HG03469 (cell line): ENCODE measurements at regions not wholly inside any gene's neighbourhood (a gene's known extent, or its start where the extent isn't known, plus 50 kb on each side); places are given as distances from the start of the nearest gene placed in this dataset.
"Not testable (repeated sequence)": the region's sequence is repeated elsewhere in the genome, so short reads cannot be mapped to it uniquely, and the experiment has no call there.

Experiments
- ATAC-seq: cut with Tn5 transposase; IDR thresholded peaks from one replicate; pipeline ENCODE4 v1.9.1; 2021; ENCODE audit warnings: mild to moderate bottlenecking, moderate library complexity, moderate number of reproducible peaks; ENCODE audit not compliant: unreplicated experiment

DNA sequence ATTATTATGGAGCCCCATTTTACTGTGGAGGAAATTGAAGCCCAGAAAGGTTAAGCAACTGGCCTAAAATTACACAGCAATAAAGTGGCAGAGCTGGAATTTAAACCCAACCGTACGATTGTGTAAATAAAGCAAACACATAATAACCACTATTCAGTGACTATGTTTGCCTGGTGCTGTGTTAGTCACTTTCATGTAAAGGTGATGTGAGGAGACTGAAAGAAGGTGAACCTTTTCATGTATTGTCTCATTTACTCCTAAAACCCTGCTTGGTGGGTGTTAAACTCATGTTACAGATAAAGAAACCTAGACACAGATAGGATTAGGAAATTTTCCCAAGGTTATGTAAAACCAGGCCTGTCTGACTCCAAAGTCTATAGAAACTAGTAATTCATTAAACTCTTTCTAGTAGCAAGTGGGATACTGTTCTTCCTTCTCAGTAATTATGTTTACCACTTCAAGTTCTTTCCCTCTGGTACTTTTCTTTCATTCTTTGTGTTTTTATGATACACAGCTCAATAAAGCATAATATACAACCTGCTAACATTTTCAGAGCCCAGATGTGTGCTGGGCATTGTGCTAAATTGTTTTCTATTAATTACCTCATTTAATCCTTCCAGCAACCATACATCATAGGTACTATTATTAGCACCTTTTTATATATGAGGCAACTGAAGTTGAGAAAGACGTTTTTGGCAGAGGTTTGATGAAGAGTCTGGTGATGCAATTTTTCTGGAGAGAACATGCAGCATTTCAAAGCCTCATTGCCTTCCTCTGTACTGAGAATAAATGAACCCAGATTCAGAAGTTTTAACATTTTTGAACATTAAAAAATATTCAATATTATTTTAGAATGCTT lies 202.7 kb downstream of the SPRY1 start:
- ATAC-seq, result no peak

DNA sequence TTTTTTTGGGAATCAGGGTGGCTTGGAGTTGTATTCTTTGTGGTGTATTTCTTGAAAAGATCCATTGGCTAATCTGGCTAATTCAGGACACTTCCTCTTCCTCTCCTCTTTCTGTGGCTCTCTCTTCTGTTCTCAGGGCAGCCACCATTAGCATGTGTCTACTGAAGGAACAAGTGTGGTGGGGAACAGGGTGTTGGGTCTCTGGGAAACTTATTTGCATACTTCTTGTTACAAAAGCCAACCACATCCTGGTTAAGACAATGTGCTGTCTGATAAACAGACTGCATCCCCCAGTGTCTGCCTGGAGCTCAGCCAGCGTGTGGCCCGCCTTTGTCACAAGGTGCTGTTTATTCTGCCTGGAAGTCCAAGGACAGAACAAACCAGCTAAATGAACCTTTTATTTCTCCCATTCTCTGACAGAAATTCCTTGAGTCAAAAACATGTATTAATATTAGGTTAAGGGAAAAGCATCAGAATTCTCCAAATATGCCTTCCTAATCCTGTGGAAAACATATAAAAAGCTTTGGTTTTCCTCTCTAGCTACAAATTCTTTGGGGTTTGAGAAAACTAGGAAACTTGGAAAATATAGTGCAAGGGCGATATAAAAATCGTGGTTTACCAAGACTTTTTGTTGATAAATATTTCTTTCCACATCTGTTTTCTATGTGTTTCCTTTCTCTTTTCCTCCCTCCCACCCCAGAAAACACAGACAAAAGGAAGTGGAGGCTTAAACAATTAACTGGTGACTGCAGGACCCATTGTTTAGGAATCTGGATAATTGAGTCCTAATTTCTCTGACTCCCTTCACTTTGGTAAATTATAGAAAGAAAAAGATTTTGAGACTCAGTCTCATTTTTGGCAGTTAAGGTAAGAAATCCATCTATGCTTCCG lies 203.6 kb downstream of the SPRY1 start:
- ATAC-seq, result peak; percentile 100

- ATAC-seq, result no peak
Measured at GRCh38 chr4:123600987-123601904, 204.7 kb downstream of the SPRY1 start.

DNA sequence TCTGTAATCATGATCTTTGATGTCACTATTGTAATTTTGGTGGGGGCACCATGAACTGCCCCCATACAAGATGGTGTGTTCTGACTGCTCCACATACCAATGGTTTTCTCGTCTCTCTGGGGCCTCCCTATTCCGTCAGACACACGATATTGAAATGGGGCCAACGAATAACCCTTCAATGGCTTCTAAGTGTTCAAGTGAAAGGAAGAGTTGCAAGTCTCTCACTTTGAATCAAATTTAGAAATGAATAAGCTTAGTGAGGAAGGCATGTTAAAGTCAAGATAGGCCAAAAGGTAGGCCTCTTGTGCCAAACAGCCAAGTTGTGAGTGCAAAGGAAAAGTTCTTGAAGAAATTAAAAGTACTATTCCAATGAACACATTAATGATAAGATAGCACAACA lies 205.4 kb downstream of the SPRY1 start:
- ATAC-seq, result no peak

DNA sequence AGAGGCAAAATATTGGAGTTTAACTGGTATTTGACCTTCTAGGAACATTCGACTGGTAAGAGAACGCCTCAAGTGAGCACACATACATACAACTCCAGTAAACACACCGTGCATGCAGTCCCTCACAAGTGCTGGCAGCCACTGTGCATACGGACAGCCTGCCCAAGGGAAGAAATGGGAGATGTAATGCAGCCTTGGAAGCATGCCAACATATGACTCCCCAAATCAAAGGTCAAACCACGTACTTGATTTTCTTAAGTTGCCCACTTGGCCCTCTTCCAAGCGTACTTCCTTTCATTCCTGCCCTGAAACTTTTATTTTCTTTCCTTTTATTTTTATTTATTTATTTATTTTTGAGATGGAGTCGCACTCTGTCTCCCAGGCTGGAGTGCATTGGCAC lies 206.6 kb downstream of the SPRY1 start:
- ATAC-seq, result no peak

DNA sequence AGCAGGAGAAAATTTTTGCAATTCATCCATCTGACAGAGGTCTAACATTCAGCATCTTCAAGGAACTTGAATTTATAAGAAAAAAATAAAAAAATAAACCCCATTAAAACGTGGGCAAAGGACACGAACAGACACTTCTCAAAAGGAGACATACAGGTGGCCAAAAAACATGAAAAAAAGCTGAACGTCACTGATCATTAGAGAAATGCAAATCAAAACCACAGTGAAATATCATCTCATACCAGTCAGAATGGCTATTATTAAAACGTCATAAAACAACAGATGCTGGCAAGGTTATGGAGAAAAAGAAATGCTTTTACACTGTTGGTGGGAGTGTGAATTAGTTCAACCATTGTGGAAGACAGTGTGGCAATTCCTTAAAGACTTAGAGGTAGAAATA lies 209.2 kb downstream of the SPRY1 start:
- ATAC-seq, result not testable (repeated sequence)

DNA sequence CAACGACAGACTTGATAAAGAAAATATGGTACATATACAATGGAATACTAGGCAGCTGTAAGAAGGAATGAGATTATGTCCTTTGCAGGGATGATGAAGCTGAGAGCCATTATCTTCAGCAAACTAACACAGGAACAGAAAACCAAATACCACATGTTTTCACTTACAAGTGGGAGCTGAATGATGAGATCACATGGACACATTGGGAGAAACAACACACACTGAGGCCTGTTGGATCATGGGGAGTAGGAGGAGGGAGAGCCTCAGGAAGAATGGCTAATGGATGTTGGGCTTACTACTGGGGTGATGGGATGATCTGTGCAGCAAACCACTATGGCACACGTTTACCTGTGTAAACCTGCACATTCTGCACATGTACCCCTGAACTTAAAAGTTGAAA lies 209.7 kb downstream of the SPRY1 start:
- no peak for ATAC-seq

DNA sequence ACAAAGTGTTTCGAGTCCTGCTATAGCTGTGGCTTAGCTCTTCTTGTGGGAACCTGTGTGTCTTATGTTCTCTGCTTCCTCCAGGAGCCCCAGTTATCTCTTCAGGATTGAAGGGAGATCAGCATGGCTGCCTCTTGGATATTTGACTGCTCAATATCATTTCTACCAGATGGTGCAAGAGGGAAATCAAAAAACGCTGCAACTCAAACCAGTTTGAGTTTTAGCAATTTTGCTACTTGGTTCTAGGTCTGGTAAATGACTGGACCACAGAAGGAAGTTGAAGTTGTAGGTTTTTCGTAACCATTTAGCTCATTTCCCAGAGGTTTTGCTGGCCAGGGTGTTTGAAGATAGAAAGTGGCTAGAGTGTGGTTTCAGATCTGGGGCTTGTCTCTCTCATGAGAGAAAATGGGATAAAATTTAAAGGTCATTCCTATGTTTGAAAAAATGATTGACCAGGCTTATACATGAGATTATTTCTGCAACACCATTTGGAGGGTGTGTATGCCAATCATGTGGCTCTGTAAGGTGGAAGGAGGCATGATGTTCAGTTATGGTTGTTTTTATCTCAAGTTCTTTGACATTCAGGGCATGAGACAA lies 210.4 kb downstream of the SPRY1 start:
- peak; percentile 69 for ATAC-seq

- ATAC-seq, result no peak
Measured at GRCh38 chr4:123609829-123610228, 213.2 kb downstream of the SPRY1 start.

DNA sequence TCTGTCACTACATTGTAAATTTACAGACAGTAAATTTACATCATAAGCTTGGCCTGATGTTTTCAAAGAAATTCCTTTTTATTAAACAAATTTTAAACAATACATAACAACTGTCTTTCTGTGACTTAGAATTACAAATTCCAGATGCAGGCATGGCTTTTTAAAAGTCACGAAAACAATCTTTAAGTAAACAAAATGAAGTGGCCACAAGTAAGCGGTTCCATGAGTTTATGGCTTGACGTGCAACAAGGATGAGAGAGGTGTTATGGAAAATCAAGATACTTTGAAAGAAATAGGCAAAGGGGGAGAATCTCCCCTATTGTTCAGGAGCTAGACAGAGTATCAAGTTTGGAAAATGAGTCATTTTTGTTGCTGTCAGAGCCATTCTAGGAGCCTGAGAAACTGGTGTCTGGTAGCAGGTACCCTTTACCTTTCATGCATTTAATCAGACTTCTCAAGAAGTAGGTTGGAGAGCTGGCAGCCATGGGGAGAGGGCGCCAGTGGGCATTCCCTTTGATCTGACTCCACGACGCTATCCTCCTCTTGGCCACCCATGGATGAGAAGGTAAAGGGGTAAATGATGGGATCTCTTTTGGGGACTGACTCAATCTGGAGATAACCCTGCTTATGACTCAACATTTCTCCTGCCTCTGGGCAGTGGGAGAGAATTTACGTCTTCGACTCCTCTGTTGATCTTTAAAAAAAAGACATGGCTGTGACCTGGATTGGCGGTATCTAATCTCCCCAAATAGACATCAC lies 217.2 kb downstream of the SPRY1 start:
- ATAC-seq, result no peak

DNA sequence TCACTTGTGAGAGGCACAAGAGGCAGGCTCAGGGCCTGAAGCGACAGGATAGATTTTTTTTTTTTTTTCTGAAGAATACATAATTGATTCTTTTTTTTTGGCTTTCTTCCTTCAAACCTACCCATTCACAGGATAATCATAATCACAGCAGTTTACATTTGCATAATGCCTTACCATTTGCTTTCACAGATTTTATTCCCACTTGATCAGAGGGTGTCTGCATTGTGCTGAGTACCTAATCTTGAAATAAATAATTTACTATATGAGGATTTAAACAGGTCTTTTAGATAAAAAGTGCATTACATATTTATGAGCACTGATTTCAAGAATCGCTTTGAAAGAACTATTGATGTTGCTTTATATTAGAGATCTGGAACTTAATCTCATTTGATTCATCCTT lies 219.3 kb downstream of the SPRY1 start:
- ATAC-seq, result no peak

GRCh38 chr4:123616951-123617461 lies 220.4 kb downstream of the SPRY1 start:
- ATAC-seq, result peak; percentile 62

GRCh38 chr4:123617791-123618190 lies 221.2 kb downstream of the SPRY1 start:
- no peak for ATAC-seq

DNA sequence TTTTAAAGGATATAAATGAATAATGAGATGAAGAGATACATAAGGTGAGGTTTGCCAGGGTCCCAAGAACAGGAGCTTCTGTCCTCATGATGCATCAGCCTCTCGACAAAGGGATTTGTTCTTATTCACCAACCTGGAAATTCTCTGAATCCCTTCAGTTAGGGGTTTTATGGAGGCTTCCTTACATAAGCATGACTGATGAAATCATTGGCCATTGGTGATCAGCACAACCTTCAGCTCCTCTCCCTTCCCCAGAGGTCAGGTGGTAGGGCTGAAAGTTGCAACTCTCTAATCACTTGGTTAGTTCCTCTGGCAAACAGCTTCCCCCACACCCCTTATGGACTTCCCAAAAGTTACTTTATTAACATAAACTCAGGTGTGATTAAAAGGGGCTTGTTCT lies 222.0 kb downstream of the SPRY1 start:
- ATAC-seq, result no peak

DNA sequence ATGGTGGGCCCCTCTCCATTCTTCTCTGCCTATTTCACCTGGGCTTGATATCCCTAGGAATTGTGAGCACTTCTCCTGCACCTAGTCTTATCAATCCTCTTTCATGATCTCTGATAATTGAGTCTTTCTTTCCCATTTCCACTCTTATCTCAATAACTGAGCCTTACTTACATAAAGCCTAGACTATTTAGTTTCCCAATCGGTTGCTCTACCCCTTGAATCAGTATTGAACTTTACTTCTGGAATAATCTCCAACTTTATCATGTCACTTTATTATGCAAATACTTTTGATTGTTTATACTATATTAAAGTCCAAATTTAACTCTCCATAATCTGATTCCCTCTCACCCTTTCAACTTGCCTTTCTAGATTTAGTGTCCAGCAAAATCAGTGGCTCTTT lies 222.7 kb downstream of the SPRY1 start:
- ATAC-seq, result no peak

DNA sequence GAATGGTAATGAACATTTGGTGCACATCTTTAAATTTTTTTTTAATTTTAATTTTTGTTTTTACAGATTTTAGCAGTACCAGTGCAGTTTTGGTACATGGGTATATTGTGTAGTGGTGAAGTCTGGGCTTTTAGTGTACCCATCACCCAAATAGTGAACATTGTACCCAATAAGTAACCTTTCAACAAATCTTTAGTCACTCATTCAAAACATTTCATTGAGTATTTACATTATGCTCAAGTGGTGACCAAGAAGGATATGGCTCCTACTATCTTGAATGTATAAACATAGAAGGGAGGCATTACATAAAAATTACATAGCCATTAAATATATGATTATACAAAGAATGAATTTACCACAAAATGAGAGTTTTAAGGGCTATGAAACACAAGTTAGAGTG lies 223.3 kb downstream of the SPRY1 start:
- no peak for ATAC-seq

GRCh38 chr4:123621072-123621705 lies 224.6 kb downstream of the SPRY1 start:
- no peak for ATAC-seq

GRCh38 chr4:123622572-123622971 lies 226.0 kb downstream of the SPRY1 start:
- ATAC-seq, result no peak

- no peak for ATAC-seq
Measured at GRCh38 chr4:123623611-123624010, 227.0 kb downstream of the SPRY1 start.
